Astrocyte of the spinal cord (primary cell): ENCODE measurements at regions not wholly inside any gene's neighbourhood (a gene's known extent, or its start where the extent isn't known, plus 50 kb on each side); places are given as distances from the start of the nearest gene placed in this dataset.

Experiments used
- DNase-seq: peaks from one replicate; pipeline ENCODE4 v3.0.0; 2011; ENCODE audit warnings: low read depth, low spot score
- H3K4me3 ChIP-seq: 2 replicates; pipeline ENCODE4 v1.5.1; 2011; ENCODE audit warnings: low read depth, mild to moderate bottlenecking, low read length, moderate library complexity
- in situ Hi-C: cut with HindIII; loops from 2 replicates; pipeline ENCODE4 v1.10.0; 2017; ENCODE audit warnings: low sequenced_read_pairs
- TF ChIP-seq, protein P1 (sequence below): IDR thresholded peaks from 2 replicates; pipeline ENCODE4 v1.5.1; 2012; ENCODE audit warnings: low read depth, mild to moderate bottlenecking, low read length, inconsistent platforms

DNA sequence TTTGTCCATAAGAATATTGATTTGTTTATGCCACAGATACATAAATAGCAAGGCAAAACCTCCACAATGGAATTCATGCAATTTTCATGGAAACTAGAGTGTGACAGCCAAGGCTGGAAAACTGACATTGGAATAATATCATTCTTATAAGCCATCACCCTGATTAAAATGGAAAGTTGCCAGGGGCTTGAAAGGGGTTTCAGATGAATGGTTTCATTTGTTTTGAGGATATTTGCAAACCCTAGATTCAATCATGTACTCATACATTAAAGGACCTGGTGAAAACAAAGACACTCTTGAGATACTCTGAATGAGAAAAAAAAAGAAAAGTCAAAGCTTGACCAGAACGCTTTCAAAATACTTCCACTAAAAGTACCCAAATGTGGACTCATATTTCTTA is 205.7 kb downstream of the DIO2 start:
- no peak for DNase-seq
- TF ChIP-seq, protein P1, sequence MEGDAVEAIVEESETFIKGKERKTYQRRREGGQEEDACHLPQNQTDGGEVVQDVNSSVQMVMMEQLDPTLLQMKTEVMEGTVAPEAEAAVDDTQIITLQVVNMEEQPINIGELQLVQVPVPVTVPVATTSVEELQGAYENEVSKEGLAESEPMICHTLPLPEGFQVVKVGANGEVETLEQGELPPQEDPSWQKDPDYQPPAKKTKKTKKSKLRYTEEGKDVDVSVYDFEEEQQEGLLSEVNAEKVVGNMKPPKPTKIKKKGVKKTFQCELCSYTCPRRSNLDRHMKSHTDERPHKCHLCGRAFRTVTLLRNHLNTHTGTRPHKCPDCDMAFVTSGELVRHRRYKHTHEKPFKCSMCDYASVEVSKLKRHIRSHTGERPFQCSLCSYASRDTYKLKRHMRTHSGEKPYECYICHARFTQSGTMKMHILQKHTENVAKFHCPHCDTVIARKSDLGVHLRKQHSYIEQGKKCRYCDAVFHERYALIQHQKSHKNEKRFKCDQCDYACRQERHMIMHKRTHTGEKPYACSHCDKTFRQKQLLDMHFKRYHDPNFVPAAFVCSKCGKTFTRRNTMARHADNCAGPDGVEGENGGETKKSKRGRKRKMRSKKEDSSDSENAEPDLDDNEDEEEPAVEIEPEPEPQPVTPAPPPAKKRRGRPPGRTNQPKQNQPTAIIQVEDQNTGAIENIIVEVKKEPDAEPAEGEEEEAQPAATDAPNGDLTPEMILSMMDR, result no peak
- in situ Hi-C loops, result no loop called here
- no peak overlapping the region for H3K4me3 ChIP-seq

- no peak for DNase-seq
- TF ChIP-seq, protein P1, result no peak
- no peak overlapping the region for H3K4me3 ChIP-seq
- in situ Hi-C loops, result no loop called here
Observed at GRCh38 chr14:80004871-80005270, 206.4 kb downstream of the DIO2 start.

DNA sequence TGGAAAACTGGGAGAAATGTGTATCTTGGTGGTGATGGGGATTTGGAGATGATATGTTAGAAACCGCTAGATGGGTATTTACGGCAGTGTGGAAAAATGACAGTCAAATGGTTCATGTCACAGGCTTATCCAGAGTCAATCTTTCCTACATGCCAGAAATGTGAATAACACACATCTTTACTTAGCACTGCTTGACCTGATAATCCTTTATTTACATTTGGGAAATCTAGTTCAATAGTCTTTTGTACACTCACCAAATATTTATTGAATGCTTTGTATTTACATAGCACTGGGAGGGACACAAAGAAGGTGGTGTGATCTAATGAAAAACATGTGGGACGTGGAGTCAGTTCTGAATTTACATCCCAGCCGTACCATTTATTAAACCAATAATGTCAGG is 208.2 kb downstream of the DIO2 start:
- no peak overlapping the region for H3K4me3 ChIP-seq
- DNase-seq, result no peak
- TF ChIP-seq, protein P1, result no peak
- in situ Hi-C loops, result no loop called here

DNA sequence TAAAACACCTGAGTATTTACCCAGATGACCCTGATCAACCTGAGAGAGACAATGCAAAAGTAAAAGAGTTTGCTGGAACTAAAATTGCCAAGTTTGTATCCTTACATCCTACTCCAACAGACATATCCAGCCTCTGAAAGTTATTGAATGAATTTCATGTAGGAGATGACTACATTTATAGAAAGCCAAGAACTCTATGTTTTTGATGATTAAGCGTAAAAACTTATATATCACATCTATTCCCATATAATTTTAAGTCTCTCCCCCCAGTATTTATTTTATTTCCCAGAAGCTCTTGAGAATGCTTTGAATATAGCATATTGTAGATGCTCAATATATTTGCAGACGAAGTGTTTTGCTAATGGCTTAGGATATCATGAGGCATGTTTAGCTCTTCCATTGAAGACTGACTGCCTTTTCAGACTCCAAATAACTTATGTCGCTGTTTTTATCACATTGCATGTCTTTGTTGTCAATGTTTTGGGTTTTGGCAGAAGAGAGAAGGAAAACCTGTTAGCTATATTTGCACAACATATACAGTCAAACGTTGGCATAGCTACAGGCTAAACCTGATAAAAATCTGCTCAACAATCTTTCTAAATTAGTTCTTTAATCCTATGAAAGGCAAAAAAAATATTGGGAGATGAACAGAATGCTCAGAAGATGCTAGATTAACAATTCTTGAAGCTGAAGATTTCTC is 213.6 kb downstream of the DIO2 start:
- H3K4me3 ChIP-seq, result no peak overlapping the region
- in situ Hi-C loops, result no loop called here
- no peak for DNase-seq
- TF ChIP-seq, protein P1, result no peak

DNA sequence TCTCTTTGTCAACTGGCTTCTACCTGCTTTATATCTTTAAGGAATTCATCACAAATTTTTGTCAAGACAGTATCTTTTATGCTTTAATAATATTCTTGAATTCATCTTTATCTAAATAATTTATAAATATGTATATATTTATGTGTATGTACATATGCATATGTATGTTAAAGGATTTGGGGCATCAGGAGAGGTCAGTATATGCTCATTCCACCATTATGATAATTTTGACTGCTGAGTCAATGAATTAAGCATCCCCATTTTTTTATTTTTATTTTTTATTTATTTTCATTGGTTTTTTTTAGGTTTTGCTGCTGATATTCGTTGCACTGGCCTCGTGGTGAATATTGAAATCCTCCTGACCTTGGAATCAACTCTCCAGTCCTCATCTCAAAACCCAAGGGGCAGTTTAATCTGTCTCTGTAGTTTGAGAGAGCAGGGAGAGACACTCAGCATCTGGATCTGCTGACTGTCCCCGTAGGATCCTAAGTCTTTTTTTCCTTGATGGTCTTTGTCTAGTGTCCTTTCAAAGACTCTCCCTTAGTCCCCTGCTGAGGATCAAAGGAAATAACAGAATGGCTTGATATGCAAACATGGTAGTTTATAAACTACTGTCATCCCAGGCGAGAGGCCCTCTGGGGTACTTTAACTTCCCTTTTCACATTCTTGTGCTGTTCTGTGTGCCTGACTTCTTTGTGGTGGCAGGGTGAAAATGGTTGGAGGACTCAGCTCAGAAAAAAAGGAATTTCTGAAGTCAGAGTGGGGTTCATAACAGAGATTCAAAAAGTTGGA is 218.7 kb downstream of the DIO2 start:
- no peak overlapping the region for H3K4me3 ChIP-seq
- no peak for DNase-seq
- TF ChIP-seq, protein P1, result no peak
- in situ Hi-C loops, result no loop called here

- in situ Hi-C loops, result no loop called here
Observed at GRCh38 chr14:79991866-79992265, 219.4 kb downstream of the DIO2 start.

More at GRCh38 chr14:79991866-79992265, 219.4 kb downstream of the DIO2 start:
- no peak overlapping the region for H3K4me3 ChIP-seq
- TF ChIP-seq, protein P1, result no peak
- DNase-seq, result no peak
